ENCODE measurements at regions not wholly inside any gene's neighbourhood (a gene's known extent, or its start where the extent isn't known, plus 50 kb on each side); places are given as distances from the start of the nearest gene placed in this dataset.

- no peaks in the 10 kb centered on the region for H3K4me1 Mint-ChIP-seq (ENCODE audit: insufficient read depth, unreplicated experiment)
- TF ChIP-seq CTCF (IDR thresholded peaks at IDR 0.05; ENCODE audit: unreplicated experiment), result no peak
- no peaks in the 10 kb centered on the region for H3K36me3 Mint-ChIP-seq (ENCODE audit: insufficient read depth, unreplicated experiment)
- ChIA-PET CTCF (interaction anchor here (0.5 kb wide), 1 partner anchor 73 kb away, joined by 4 read pairs; no protein-coding TSS in a partner anchor), POLR2A (no interaction called here)
- peaks cover 88% of the 10 kb centered on the region for H3K27me3 Mint-ChIP-seq (ENCODE audit: insufficient read depth, unreplicated experiment)
- no peak for DNase-seq (ENCODE audit: unreplicated experiment)
- intact Hi-C loops (cut with micrococcal nuclease), result no loop called here
- H3K27ac Mint-ChIP-seq (ENCODE audit: low read depth, unreplicated experiment), result no peak overlapping the region
- no TSS peak for BruUV-seq (replicated peaks)
- H3K9me3 Mint-ChIP-seq (ENCODE audit: unreplicated experiment), result no peaks in the 10 kb centered on the region
- no peak overlapping the region for H3K4me3 Mint-ChIP-seq (ENCODE audit: unreplicated experiment)
Measured at GRCh38 chr6:95216555-95216954, 360.8 kb upstream of the MANEA start.

GRCh38 chr6:95227351-95227750, 350.0 kb upstream of the MANEA start:
- Mint-ChIP-seq H3K27me3 (ENCODE audit: insufficient read depth, unreplicated experiment) (peaks cover 81% of the 10 kb centered on the region), H3K4me3 (ENCODE audit: unreplicated experiment) (no peak overlapping the region), H3K9me3 (ENCODE audit: unreplicated experiment) (no peaks in the 10 kb centered on the region), H3K36me3 (ENCODE audit: insufficient read depth, unreplicated experiment) (no peaks in the 10 kb centered on the region), H3K27ac (ENCODE audit: low read depth, unreplicated experiment) (no peak overlapping the region), H3K4me1 (ENCODE audit: insufficient read depth, unreplicated experiment) (no peaks in the 10 kb centered on the region)
- intact Hi-C loops (cut with micrococcal nuclease), result no loop called here
- DNase-seq (ENCODE audit: unreplicated experiment), result no peak
- TF ChIP-seq CTCF (IDR thresholded peaks at IDR 0.05; ENCODE audit: unreplicated experiment), result no peak
- BruUV-seq (replicated peaks), result no TSS peak
- ChIA-PET CTCF (no interaction called here), POLR2A (no interaction called here)

- H3K4me1 Mint-ChIP-seq (ENCODE audit: insufficient read depth, unreplicated experiment), result no peaks in the 10 kb centered on the region
- ChIA-PET CTCF (no interaction called here), POLR2A (no interaction called here)
- H3K27ac Mint-ChIP-seq (ENCODE audit: low read depth, unreplicated experiment), result no peak overlapping the region
- peaks cover 81% of the 10 kb centered on the region for H3K27me3 Mint-ChIP-seq (ENCODE audit: insufficient read depth, unreplicated experiment)
- intact Hi-C loops (cut with micrococcal nuclease), result no loop called here
- no peak for TF ChIP-seq CTCF (IDR thresholded peaks at IDR 0.05; ENCODE audit: unreplicated experiment)
- no peaks in the 10 kb centered on the region for H3K9me3 Mint-ChIP-seq (ENCODE audit: unreplicated experiment)
- no peak overlapping the region for H3K4me3 Mint-ChIP-seq (ENCODE audit: unreplicated experiment)
- no peak for DNase-seq (ENCODE audit: unreplicated experiment)
- no TSS peak for BruUV-seq (replicated peaks)
- no peaks in the 10 kb centered on the region for H3K36me3 Mint-ChIP-seq (ENCODE audit: insufficient read depth, unreplicated experiment)
Measured at GRCh38 chr6:95228636-95229035, 348.7 kb upstream of the MANEA start.

GRCh38 chr6:95230071-95230740, 347.1 kb upstream of the MANEA start:
- intact Hi-C loops (cut with micrococcal nuclease), result no loop called here
- no TSS peak for BruUV-seq (replicated peaks)
- Mint-ChIP-seq H3K27ac (ENCODE audit: low read depth, unreplicated experiment) (no peak overlapping the region), H3K36me3 (ENCODE audit: insufficient read depth, unreplicated experiment) (no peaks in the 10 kb centered on the region), H3K9me3 (ENCODE audit: unreplicated experiment) (no peaks in the 10 kb centered on the region), H3K4me1 (ENCODE audit: insufficient read depth, unreplicated experiment) (no peaks in the 10 kb centered on the region), H3K4me3 (ENCODE audit: unreplicated experiment) (no peak overlapping the region), H3K27me3 (ENCODE audit: insufficient read depth, unreplicated experiment) (peaks cover 81% of the 10 kb centered on the region)
- POLR2A ChIA-PET, result no interaction called here
- TF ChIP-seq CTCF (IDR thresholded peaks at IDR 0.05; ENCODE audit: unreplicated experiment), result no peak
- CTCF ChIA-PET, result no interaction called here
- no peak for DNase-seq (ENCODE audit: unreplicated experiment)
